ENCODE measurements at regions not wholly inside any gene's neighbourhood (a gene's known extent, or its start where the extent isn't known, plus 50 kb on each side); places are given as distances from the start of the nearest gene placed in this dataset.

DNA sequence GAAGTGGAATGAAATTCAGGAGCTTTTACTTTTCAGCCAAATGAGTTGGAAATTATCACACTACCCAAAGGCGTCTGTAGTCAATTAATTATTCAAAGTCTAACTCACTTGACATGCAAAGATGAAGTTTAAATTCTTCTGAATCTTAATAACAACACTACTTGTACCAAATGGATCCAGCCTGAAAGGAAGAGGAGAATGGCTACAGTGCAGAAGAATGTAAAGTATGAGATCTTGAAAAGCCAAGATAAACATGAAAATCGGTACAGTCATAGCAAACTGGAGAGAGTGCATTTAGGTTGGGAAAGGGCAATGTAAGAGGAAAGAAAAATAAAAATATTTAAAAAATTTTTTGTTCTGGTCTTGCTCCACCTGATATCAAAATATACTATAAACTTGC is 195.5 kb downstream of the SIM1 start:
- no peak overlapping the region for H3K4me3 ChIP-seq (replicated peaks; ENCODE audit: insufficient read depth, low read length)
- DNase-seq (ENCODE audit: low read depth in 1 of 2, low spot score in 1 of 2): no peak
- H3K27ac ChIP-seq (replicated peaks): no peak overlapping the region
- H3K27me3 ChIP-seq (ENCODE audit: insufficient read depth, poor library complexity, severe bottlenecking): no peaks in the 10 kb centered on the region
- TF ChIP-seq POLR2AphosphoS5 (IDR thresholded peaks at IDR 0.05; ENCODE audit: low read depth) (no peak), SPI1 (IDR thresholded peaks at IDR 0.05; ENCODE audit: borderline replicate concordance, low read depth) (no peak), GABPA (IDR thresholded peaks at IDR 0.05; ENCODE audit: low read depth) (no peak)
- TF ChIP-seq, protein P1, sequence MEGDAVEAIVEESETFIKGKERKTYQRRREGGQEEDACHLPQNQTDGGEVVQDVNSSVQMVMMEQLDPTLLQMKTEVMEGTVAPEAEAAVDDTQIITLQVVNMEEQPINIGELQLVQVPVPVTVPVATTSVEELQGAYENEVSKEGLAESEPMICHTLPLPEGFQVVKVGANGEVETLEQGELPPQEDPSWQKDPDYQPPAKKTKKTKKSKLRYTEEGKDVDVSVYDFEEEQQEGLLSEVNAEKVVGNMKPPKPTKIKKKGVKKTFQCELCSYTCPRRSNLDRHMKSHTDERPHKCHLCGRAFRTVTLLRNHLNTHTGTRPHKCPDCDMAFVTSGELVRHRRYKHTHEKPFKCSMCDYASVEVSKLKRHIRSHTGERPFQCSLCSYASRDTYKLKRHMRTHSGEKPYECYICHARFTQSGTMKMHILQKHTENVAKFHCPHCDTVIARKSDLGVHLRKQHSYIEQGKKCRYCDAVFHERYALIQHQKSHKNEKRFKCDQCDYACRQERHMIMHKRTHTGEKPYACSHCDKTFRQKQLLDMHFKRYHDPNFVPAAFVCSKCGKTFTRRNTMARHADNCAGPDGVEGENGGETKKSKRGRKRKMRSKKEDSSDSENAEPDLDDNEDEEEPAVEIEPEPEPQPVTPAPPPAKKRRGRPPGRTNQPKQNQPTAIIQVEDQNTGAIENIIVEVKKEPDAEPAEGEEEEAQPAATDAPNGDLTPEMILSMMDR (IDR thresholded peaks at IDR 0.05; ENCODE audit: insufficient read depth, low read length): no peak
- TF ChIP-seq, protein P2, sequence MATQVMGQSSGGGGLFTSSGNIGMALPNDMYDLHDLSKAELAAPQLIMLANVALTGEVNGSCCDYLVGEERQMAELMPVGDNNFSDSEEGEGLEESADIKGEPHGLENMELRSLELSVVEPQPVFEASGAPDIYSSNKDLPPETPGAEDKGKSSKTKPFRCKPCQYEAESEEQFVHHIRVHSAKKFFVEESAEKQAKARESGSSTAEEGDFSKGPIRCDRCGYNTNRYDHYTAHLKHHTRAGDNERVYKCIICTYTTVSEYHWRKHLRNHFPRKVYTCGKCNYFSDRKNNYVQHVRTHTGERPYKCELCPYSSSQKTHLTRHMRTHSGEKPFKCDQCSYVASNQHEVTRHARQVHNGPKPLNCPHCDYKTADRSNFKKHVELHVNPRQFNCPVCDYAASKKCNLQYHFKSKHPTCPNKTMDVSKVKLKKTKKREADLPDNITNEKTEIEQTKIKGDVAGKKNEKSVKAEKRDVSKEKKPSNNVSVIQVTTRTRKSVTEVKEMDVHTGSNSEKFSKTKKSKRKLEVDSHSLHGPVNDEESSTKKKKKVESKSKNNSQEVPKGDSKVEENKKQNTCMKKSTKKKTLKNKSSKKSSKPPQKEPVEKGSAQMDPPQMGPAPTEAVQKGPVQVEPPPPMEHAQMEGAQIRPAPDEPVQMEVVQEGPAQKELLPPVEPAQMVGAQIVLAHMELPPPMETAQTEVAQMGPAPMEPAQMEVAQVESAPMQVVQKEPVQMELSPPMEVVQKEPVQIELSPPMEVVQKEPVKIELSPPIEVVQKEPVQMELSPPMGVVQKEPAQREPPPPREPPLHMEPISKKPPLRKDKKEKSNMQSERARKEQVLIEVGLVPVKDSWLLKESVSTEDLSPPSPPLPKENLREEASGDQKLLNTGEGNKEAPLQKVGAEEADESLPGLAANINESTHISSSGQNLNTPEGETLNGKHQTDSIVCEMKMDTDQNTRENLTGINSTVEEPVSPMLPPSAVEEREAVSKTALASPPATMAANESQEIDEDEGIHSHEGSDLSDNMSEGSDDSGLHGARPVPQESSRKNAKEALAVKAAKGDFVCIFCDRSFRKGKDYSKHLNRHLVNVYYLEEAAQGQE (IDR thresholded peaks at IDR 0.05; ENCODE audit: insufficient replicate concordance, low read depth): no peak

DNA sequence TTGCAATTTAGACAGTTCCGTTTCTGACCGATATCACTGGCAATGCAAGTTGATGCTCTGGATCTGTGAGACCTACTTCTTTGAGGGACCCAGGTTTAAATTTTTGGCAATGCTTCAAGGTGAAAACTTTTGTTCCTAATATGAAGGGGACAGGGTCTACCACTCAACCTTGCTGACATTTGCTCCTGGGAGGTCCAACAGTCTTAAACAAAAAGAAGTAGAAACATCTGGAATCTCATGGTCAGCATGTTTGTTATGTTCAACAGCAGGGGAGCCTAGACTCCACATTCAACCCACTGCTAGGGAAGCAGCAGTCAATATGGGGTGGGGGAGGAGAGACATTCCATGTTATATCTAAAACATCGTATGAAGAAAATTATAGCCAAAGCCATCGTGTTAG is 196.4 kb downstream of the SIM1 start:
- Histone ChIP-seq H3K27ac (replicated peaks) (no peak overlapping the region), H3K4me3 (replicated peaks; ENCODE audit: insufficient read depth, low read length) (no peak overlapping the region), H3K27me3 (ENCODE audit: insufficient read depth, poor library complexity, severe bottlenecking) (no peaks in the 10 kb centered on the region)
- DNase-seq (ENCODE audit: low read depth in 1 of 2, low spot score in 1 of 2): no peak
- TF ChIP-seq, protein P2 (IDR thresholded peaks at IDR 0.05; ENCODE audit: insufficient replicate concordance, low read depth): no peak
- TF ChIP-seq, protein P1 (IDR thresholded peaks at IDR 0.05; ENCODE audit: insufficient read depth, low read length): no peak
- TF ChIP-seq GABPA (IDR thresholded peaks at IDR 0.05; ENCODE audit: low read depth): no peak
- no peak for TF ChIP-seq SPI1 (IDR thresholded peaks at IDR 0.05; ENCODE audit: borderline replicate concordance, low read depth)
- TF ChIP-seq POLR2AphosphoS5 (IDR thresholded peaks at IDR 0.05; ENCODE audit: low read depth): no peak

DNA sequence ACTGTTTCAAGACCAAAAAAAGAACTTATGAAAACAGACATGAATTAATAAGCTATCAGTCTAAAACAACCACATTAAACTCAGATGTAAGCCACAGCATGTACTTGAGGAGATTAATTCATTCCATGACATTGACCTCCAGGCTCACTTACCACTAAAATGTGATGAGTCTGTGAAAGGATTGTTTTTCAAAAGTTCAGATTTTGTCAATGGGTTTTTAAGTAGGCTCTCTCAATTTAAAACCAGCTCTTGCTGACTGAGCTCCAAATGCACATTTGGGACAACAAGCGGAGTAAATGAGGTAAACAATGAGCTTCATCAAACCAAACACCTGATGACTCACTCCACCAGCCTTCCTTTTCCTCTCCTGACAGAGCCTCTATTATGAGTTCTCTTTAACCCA is 197.0 kb downstream of the SIM1 start:
- no peak overlapping the region for H3K27ac ChIP-seq (replicated peaks)
- H3K4me3 ChIP-seq (replicated peaks; ENCODE audit: insufficient read depth, low read length): no peak overlapping the region
- TF ChIP-seq GABPA (IDR thresholded peaks at IDR 0.05; ENCODE audit: low read depth) (no peak), SPI1 (IDR thresholded peaks at IDR 0.05; ENCODE audit: borderline replicate concordance, low read depth) (no peak), POLR2AphosphoS5 (IDR thresholded peaks at IDR 0.05; ENCODE audit: low read depth) (no peak)
- TF ChIP-seq, protein P2 (IDR thresholded peaks at IDR 0.05; ENCODE audit: insufficient replicate concordance, low read depth): no peak
- TF ChIP-seq, protein P1 (IDR thresholded peaks at IDR 0.05; ENCODE audit: insufficient read depth, low read length): no peak
- no peaks in the 10 kb centered on the region for H3K27me3 ChIP-seq (ENCODE audit: insufficient read depth, poor library complexity, severe bottlenecking)
- DNase-seq (ENCODE audit: low read depth in 1 of 2, low spot score in 1 of 2): no peak

Measured in HL-60 (cell line).